Bronchial epithelial cell (primary cell): ENCODE measurements at regions not wholly inside any gene's neighbourhood (a gene's known extent, or its start where the extent isn't known, plus 50 kb on each side); places are given as distances from the start of the nearest gene placed in this dataset.

Experiments used
- DNase-seq: peaks from one replicate; pipeline ENCODE4 v3.0.0-alpha.2; 2010; ENCODE audit warnings: low read depth
- FAIRE-seq: peaks from 2 replicates; lab custom pipeline; 2011; peaks lifted over from hg19 to GRCh38; lab: Jason Lieb, UNC
- H3K27me3 ChIP-seq: 2 replicates; pipeline ENCODE4 v1.5.1; 2011; ENCODE audit warnings: low read length; ENCODE audit not compliant: control insufficient read depth, insufficient read depth
- H3K36me3 ChIP-seq: 2 replicates; pipeline ENCODE4 v1.5.1; 2011; ENCODE audit warnings: low read length; ENCODE audit not compliant: control insufficient read depth, insufficient read depth
- H3K4me3 ChIP-seq: 2 replicates; pipeline ENCODE4 v1.5.1; 2011; ENCODE audit warnings: mild to moderate bottlenecking, low read depth, low read length, control low read depth
- CTCF ChIP-seq: IDR thresholded peaks from 2 replicates; pipeline ENCODE4 v1.5.1; 2011; ENCODE audit warnings: mild to moderate bottlenecking, moderate library complexity, low read length, control low read depth, inconsistent platforms; ENCODE audit not compliant: insufficient read depth, severe bottlenecking

GRCh38 chr7:25521236-25521635 lies 292.9 kb upstream of the NPVF start:
- DNase-seq (no peak), FAIRE-seq (no peak)
- TF ChIP-seq CTCF, result no peak
- Histone ChIP-seq H3K27me3 (no peaks in the 10 kb centered on the region), H3K4me3 (no peak overlapping the region), H3K36me3 (no peaks in the 10 kb centered on the region)

- FAIRE-seq (no peak), DNase-seq (no peak)
- Histone ChIP-seq H3K4me3 (no peak overlapping the region), H3K27me3 (no peaks in the 10 kb centered on the region), H3K36me3 (no peaks in the 10 kb centered on the region)
- TF ChIP-seq CTCF, result no peak
These were observed 294.4 kb upstream of the NPVF start for GRCh38 chr7:25522727-25523126.

- no peak for FAIRE-seq
- TF ChIP-seq CTCF, result no peak
- Histone ChIP-seq H3K4me3 (no peak overlapping the region), H3K27me3 (no peaks in the 10 kb centered on the region), H3K36me3 (no peaks in the 10 kb centered on the region)
- no peak for DNase-seq
These were observed 299.4 kb upstream of the NPVF start for GRCh38 chr7:25527665-25528170.

GRCh38 chr7:25529320-25529719 lies 301.0 kb upstream of the NPVF start:
- Histone ChIP-seq H3K36me3 (no peaks in the 10 kb centered on the region), H3K27me3 (no peaks in the 10 kb centered on the region), H3K4me3 (no peak overlapping the region)
- TF ChIP-seq CTCF, result no peak
- FAIRE-seq, result no peak
- DNase-seq, result no peak

GRCh38 chr7:25536851-25537250 lies 308.6 kb upstream of the NPVF start:
- FAIRE-seq, result no peak
- Histone ChIP-seq H3K4me3 (no peak overlapping the region), H3K36me3 (no peaks in the 10 kb centered on the region), H3K27me3 (no peaks in the 10 kb centered on the region)
- no peak for DNase-seq
- no peak for TF ChIP-seq CTCF

GRCh38 chr7:25537662-25538375 lies 309.5 kb upstream of the NPVF start:
- TF ChIP-seq CTCF, result no peak
- H3K4me3 ChIP-seq, result no peak overlapping the region
- no peak for FAIRE-seq
- H3K36me3 ChIP-seq, result no peaks in the 10 kb centered on the region
- no peaks in the 10 kb centered on the region for H3K27me3 ChIP-seq
- no peak for DNase-seq
